ENCODE measurements at regions not wholly inside any gene's neighbourhood (a gene's known extent, or its start where the extent isn't known, plus 50 kb on each side); places are given as distances from the start of the nearest gene placed in this dataset.
A peak's percentile ranks its signal among the peaks of the same experiment; 100 is the strongest.

- H3K4me3 ChIP-seq: peak overlapping the region; percentile 4 to 26 (median 15)
- H3K4me1 ChIP-seq (replicated peaks in 1 of 2): peaks cover 43 to 49% of the 10 kb centered on the region in 2 donors
- H3K27ac ChIP-seq: peak overlapping the region; percentile 98 to 99
- 0% methylated on average over 1 of the region's 51 CpGs; no CpG with 5 or more reads in 9 of the 10 experiments for WGBS, 10 experiments
- peak; percentile 88 to 94 (median 92) for ATAC-seq (replicated peaks in 6 of 8)
- in situ Hi-C loops (cut with MboI; ENCODE audit: low pct_unique_long_range_greater_than_20kb in 2 of 9, low sequenced_read_pairs in 9 of 9, unreplicated experiment in 9 of 9): no loop called here
These were observed 160.3 kb downstream of the C9orf50 start for GRCh38 chr9:129460323-129461261.

GRCh38 chr9:129459547-129460322 lies 161.2 kb downstream of the C9orf50 start:
- ATAC-seq (replicated peaks in 6 of 8): peak in 5 of 8 experiments; percentile 58 to 75 (median 75)
- peaks cover 41 to 44% of the 10 kb centered on the region in 2 donors for H3K4me1 ChIP-seq (replicated peaks in 1 of 2)
- H3K27ac ChIP-seq: peak overlapping the region; percentile 76 to 86
- 67% methylated on average over 3 of the region's 29 CpGs; no CpG with 5 or more reads in 9 of the 10 experiments for WGBS, 10 experiments
- in situ Hi-C loops (cut with MboI; ENCODE audit: low pct_unique_long_range_greater_than_20kb in 2 of 9, low sequenced_read_pairs in 9 of 9, unreplicated experiment in 9 of 9): no loop called here
- no peak overlapping the region for H3K4me3 ChIP-seq

DNA sequence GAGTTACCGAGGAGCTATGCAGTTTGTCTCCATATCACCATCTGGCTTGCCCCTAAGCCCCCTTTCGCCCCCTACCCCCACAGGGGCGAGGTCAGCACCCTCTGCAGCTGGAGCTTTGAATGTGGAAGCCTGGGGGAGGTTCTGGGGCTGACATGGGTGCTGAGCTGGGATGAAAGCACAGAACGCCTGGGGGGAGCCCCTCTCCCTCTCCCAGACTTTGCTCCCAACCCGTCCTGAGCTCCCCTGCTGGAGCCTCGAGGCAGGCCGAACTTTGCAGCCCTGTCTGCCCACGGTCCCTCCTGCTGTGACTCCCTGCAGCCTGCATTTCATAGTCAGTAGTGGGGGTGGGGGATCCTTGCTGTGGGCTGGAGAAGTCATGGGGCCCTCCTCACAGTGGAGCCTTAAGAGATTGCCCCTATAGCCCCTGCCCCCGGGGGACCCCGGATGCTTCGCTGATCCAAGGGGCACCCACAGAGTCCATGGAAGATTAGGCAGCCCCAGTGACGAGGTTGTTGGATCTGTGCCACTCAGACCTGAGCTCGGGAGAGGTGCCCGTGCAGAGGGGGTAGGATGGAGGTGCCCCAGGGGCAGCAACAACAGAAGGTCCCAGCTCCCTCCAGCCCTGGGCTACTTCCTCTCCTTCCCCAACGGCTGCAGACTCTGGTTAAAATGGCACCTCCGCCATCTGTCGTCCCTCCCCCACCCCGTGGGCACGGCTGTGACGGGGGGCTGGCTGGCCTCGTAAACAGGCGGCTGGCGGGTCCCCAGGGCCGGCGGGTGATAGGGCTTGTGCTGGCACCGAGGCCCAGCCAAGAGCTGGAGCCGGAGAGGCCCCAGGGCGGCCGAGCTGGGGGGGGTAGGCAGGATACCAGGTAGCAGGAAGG lies 162.0 kb downstream of the C9orf50 start:
- 20 to 22% methylated on average over 1 to 9 of the region's 29 CpGs; no CpG with 5 or more reads in 8 of the 10 experiments for WGBS, 10 experiments
- H3K27ac ChIP-seq: peak overlapping the region; percentile 76 to 86

DNA sequence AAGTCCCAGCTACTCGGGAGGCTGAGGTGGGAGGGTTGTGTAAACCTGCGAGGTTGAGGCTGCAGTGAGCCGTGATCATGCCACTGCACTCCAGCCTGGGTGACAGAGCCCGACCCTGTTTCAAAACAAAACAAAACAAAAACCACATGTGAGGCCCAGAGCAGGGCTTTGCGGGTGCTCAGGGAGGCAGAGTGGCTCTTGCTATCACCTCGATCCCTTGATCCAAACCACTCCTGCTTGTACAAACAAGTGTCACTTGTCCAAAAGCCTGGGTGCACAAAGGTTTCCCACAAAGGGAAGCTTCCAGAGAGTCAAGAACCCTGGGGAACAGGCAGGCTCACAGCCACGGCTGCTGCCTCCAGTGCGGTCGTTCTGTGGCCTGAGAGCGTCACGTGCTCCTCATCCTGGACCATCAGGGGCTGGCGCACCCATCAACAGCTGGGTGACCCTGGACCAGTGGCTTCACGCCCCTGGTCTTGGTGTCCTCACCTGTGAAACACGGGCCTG lies 162.7 kb downstream of the C9orf50 start:
- no peak overlapping the region for H3K4me3 ChIP-seq
- WGBS, 10 experiments: 7 to 90% (median 61%) methylated on average over 1 to 8 of the region's 14 CpGs; no CpG with 5 or more reads in 4 of the 10 experiments
- no peak for ATAC-seq (replicated peaks in 6 of 8)
- peak overlapping the region; percentile 76 to 86 for H3K27ac ChIP-seq
- in situ Hi-C loops (cut with MboI; ENCODE audit: low pct_unique_long_range_greater_than_20kb in 2 of 9, low sequenced_read_pairs in 9 of 9, unreplicated experiment in 9 of 9): no loop called here
- peaks cover 40 to 44% of the 10 kb centered on the region in 2 donors for H3K4me1 ChIP-seq (replicated peaks in 1 of 2)

More for the DNA sequence above, 162.0 kb downstream of the C9orf50 start:
- ATAC-seq (replicated peaks in 6 of 8): no peak
- peaks cover 40 to 44% of the 10 kb centered on the region in 2 donors for H3K4me1 ChIP-seq (replicated peaks in 1 of 2)
- in situ Hi-C loops (cut with MboI; ENCODE audit: low pct_unique_long_range_greater_than_20kb in 2 of 9, low sequenced_read_pairs in 9 of 9, unreplicated experiment in 9 of 9): no loop called here
- H3K4me3 ChIP-seq: no peak overlapping the region

DNA sequence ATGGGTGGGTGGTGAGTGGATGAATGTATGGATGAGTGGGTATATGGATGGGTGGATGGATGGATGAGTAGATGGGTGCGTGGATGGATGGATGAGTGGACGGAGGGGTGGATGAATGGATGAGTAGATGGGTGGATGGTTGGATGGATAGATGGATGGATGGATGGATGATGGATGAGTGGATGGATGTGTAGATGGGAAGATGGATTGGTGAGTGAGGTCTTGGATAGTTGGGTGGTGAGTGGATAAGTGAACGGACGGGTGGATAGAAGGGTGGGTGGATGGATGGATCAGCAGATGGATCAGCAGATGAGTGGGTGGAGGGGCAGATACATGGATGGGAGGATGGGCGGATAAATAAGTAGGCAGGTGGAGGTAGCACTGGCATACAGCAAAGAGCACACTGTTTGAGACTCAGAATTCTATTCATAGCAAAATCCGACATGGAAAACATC lies 163.5 kb downstream of the C9orf50 start:
- in situ Hi-C loops (cut with MboI; ENCODE audit: low pct_unique_long_range_greater_than_20kb in 2 of 9, low sequenced_read_pairs in 9 of 9, unreplicated experiment in 9 of 9): no loop called here
- H3K4me3 ChIP-seq: no peak overlapping the region
- no peak for ATAC-seq (replicated peaks in 6 of 8)
- 86 to 100% (median 96%) methylated on average over 1 to 6 of the region's 6 CpGs; no CpG with 5 or more reads in 3 of the 10 experiments for WGBS, 10 experiments
- peaks cover 40 to 44% of the 10 kb centered on the region in 2 donors for H3K4me1 ChIP-seq (replicated peaks in 1 of 2)
- no peak overlapping the region for H3K27ac ChIP-seq

DNA sequence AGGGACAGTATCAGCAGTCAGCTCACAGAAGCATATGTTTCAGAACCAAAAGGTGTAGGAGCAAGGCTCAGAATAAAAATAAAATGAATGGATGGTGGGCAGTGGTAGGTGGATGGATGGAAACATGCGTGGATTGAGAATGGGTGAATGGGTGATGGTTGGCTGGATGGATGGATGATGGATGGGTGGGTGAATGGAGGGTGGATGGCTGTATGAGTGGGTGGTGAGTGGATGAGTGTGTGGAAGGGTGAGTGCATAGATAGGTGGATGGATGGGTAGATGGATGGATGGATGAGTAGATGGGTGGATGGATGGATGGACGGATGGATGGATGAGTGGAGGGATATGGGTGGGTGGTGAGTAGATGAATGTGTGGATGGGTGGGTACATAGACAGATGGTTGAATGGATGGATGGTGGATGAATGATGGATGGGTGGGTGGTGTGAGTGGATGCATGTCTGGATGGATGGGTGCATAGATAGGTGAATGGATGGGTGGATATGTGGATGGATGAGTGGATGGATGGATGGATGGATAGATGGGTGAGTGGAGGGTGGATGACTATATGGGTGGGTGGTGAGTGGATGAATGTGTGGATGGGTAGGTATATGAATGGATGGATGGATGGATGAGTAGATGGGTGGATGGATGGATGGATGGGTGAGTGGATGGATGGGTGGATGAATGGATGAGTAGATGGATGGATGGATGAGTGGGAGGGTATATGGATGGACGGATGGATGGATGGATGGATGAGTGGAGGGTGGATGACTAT lies 164.2 kb downstream of the C9orf50 start:
- WGBS, 10 experiments: 35 to 100% (median 90%) methylated on average over 2 to 3 of the region's 3 CpGs; no CpG with 5 or more reads in 1 of the 10 experiments
- ATAC-seq (replicated peaks in 6 of 8): no peak
- in situ Hi-C loops (cut with MboI; ENCODE audit: low pct_unique_long_range_greater_than_20kb in 2 of 9, low sequenced_read_pairs in 9 of 9, unreplicated experiment in 9 of 9): no loop called here
- H3K4me1 ChIP-seq (replicated peaks in 1 of 2): peaks cover 38 to 46% of the 10 kb centered on the region in 2 donors
- no peak overlapping the region for H3K4me3 ChIP-seq
- no peak overlapping the region for H3K27ac ChIP-seq

DNA sequence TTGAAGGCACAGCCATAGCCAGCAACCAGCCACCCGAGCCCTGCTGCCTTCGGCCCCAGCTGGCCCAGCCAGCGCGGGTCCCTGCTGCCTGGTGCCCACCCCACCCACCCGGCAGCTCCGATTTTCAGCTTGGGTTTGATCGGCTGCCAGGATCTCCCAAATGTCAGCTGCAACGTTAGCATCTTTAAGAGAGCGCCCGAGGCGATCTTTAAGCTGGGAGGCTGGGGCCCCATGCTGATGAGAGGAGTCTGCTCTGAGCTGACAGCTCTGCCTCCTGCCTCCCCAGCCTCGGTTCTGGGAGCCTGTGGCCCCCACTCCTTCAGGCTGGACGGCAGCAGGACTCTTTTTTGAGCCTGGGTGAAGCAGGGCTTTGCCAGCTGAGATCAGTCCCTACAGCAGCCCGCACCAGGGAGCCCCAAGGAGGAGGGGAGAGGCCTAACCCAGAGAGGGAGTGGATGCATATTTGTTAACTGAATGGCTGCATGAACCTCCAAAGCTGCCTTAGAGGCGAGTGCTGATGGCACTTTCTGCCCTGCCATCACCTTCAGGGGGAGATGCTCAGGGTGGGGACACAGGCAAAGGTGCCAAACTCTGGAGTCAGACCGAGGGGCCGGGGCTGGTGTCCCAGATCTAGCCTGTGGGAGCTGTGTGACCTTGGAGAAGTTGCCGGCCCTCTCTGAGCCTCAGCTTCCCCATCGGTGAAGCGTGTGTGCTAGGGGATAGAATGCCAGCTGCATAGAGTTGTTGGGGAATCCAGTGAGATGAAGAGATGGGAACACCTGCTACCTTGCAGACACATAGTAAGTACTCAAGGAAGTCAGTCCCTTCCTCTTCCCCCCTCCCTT lies 165.5 kb downstream of the C9orf50 start:
- in situ Hi-C loops (cut with MboI; ENCODE audit: low pct_unique_long_range_greater_than_20kb in 2 of 9, low sequenced_read_pairs in 9 of 9, unreplicated experiment in 9 of 9): no loop called here
- 42 to 90% methylated on average over 2 of the region's 20 CpGs; no CpG with 5 or more reads in 8 of the 10 experiments for WGBS, 10 experiments
- no peak overlapping the region for H3K4me3 ChIP-seq
- peaks cover 32 to 40% of the 10 kb centered on the region in 2 donors for H3K4me1 ChIP-seq (replicated peaks in 1 of 2)
- no peak overlapping the region for H3K27ac ChIP-seq
- peak in 3 of 8 experiments; percentile 47 to 78 (median 68) for ATAC-seq (replicated peaks in 6 of 8)

DNA sequence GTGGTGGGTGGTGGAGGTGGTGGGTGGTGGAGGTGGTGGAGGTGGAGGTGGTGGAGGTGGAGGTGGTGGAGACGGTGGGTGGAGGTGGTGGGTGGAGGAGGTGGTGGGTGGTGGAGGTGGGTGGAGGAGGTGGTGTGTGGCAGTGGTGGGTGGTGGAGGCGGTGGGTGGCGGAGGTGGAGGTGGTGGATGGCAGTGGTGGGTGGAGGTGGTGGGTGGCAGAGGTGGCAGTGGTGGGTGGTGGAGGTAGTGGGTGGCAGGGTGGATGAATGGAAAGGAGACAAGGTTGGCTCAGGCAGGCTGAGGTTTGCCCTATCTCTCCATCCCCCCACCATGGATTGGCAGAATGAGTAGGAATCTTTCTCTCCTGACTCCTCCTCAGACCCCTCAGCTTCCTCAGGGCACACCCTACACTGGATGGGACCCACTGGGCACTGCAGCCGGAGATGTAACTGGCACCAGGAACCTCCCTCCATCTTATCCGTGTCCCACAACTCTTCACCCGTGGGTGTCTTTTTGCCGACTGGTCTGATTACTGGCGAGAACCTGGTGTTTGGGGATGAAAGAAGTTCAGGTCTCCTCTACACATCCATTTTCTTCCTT lies 166.3 kb downstream of the C9orf50 start:
- 81 to 90% methylated on average over 2 to 3 of the region's 8 CpGs; no CpG with 5 or more reads in 8 of the 10 experiments for WGBS, 10 experiments
- Histone ChIP-seq H3K27ac (no peak overlapping the region), H3K4me3 (no peak overlapping the region), H3K4me1 (replicated peaks in 1 of 2) (peaks cover 28 to 35% of the 10 kb centered on the region in 2 donors)
- in situ Hi-C loops (cut with MboI; ENCODE audit: low pct_unique_long_range_greater_than_20kb in 2 of 9, low sequenced_read_pairs in 9 of 9, unreplicated experiment in 9 of 9): no loop called here
- no peak for ATAC-seq (replicated peaks in 6 of 8)

DNA sequence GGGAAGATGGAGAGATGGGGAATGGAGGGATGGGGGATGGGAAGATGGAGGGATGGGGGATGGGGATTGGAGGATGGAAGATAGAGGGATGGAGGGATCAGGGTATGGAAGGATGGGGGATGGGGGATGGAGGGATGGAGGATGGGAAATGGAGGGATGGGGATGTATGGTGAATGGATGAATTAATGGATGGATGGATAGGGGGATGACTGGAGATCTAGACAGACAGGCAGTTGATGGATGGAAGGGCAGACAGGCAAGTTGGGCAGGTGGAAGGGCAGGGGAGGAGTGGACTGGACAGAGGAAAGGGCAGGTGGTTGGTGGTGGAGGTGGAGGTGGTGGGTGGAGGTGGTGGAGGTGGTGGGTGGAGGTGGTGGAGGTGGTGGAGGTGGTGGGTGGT lies 167.2 kb downstream of the C9orf50 start:
- H3K4me1 ChIP-seq (replicated peaks in 1 of 2): peaks cover 25 to 33% of the 10 kb centered on the region in 2 donors
- H3K4me3 ChIP-seq: no peak overlapping the region
- no peak overlapping the region for H3K27ac ChIP-seq
- in situ Hi-C loops (cut with MboI; ENCODE audit: low pct_unique_long_range_greater_than_20kb in 2 of 9, low sequenced_read_pairs in 9 of 9, unreplicated experiment in 9 of 9): no loop called here
- no peak for ATAC-seq (replicated peaks in 6 of 8)

DNA sequence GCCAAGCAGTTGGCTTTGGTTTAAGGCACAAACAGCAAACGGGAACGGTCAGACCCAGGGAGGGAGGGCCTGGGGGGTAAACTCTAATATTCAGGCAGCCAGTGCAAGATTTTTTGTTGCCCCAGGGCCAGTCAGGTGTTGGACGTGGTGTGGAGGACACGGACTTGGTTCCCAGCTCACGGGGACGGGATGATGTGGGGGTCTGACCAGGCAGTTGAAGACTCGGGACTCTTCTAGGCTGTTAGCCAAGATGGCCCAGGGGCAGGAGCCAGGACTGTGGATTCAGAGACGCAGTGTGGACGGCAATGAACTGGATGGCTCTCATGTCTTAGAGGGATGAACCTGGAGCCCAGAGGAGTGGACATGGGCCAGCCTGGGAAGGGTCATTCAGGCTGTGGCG lies 169.2 kb downstream of the C9orf50 start:
- WGBS, 10 experiments: 18 to 100% (median 89%) methylated on average over 1 to 7 of the region's 10 CpGs; no CpG with 5 or more reads in 3 of the 10 experiments
- in situ Hi-C loops (cut with MboI; ENCODE audit: low pct_unique_long_range_greater_than_20kb in 2 of 9, low sequenced_read_pairs in 9 of 9, unreplicated experiment in 9 of 9): no loop called here
- no peak for ATAC-seq (replicated peaks in 6 of 8)
- Histone ChIP-seq H3K4me1 (replicated peaks in 1 of 2) (peaks cover 29 to 33% of the 10 kb centered on the region in 2 donors), H3K27ac (peak overlapping the region in 1 of 2 donors; percentile 24), H3K4me3 (no peak overlapping the region)

Measured in motor neuron (in vitro differentiated cells).